Fibroblast of pulmonary artery (primary cell): ENCODE measurements at regions not wholly inside any gene's neighbourhood (a gene's known extent, or its start where the extent isn't known, plus 50 kb on each side); places are given as distances from the start of the nearest gene placed in this dataset.

Experiments
- DNase-seq: peaks from one replicate; pipeline ENCODE4 v3.0.0-alpha.2; 2010; ENCODE audit warnings: low read depth
- H3K4me3 ChIP-seq: replicated peaks from 2 replicates; pipeline ENCODE4 v1.5.1; 2011; ENCODE audit warnings: low read depth, mild to moderate bottlenecking, control low read depth, low read length, moderate library complexity
- TF ChIP-seq, protein P1 (sequence below): IDR thresholded peaks from 2 replicates; pipeline ENCODE4 v1.5.1; 2011; ENCODE audit warnings: mild to moderate bottlenecking, control low read depth, low read length, inconsistent platforms; ENCODE audit errors: missing control alignments

DNA sequence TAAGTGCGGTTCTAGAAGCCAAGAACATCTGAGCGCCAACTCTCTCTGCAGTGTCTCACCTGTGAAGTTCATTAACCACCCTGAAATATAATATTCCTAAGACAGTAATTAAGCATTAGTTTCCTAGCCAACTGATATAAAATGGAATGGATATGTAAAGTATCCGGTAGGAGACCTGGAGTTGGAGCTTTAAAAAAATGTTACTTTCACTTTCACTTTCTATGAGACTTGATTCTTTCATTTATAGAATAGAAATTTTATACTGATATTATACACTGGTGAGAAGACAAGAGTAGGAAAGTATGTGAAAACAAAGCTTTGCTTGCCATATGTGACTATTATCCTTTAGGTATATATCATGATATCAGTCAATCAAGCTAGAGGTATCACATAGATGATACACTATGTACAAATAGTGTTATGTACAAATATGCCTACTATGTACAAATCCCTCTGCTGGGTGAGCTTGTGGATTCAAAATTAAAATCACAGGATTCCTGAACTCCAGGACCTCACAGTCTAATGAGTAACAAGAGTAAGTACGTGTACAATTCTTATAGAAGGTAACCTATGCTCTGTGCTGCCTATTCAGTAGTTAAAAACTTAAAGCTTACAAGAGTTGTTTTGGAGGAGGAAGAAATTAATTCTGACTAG is 934.2 kb downstream of the TTLL7 start:
- DNase-seq = no peak
- TF ChIP-seq, protein P1, sequence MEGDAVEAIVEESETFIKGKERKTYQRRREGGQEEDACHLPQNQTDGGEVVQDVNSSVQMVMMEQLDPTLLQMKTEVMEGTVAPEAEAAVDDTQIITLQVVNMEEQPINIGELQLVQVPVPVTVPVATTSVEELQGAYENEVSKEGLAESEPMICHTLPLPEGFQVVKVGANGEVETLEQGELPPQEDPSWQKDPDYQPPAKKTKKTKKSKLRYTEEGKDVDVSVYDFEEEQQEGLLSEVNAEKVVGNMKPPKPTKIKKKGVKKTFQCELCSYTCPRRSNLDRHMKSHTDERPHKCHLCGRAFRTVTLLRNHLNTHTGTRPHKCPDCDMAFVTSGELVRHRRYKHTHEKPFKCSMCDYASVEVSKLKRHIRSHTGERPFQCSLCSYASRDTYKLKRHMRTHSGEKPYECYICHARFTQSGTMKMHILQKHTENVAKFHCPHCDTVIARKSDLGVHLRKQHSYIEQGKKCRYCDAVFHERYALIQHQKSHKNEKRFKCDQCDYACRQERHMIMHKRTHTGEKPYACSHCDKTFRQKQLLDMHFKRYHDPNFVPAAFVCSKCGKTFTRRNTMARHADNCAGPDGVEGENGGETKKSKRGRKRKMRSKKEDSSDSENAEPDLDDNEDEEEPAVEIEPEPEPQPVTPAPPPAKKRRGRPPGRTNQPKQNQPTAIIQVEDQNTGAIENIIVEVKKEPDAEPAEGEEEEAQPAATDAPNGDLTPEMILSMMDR = no peak
- no peak overlapping the region for H3K4me3 ChIP-seq

DNA sequence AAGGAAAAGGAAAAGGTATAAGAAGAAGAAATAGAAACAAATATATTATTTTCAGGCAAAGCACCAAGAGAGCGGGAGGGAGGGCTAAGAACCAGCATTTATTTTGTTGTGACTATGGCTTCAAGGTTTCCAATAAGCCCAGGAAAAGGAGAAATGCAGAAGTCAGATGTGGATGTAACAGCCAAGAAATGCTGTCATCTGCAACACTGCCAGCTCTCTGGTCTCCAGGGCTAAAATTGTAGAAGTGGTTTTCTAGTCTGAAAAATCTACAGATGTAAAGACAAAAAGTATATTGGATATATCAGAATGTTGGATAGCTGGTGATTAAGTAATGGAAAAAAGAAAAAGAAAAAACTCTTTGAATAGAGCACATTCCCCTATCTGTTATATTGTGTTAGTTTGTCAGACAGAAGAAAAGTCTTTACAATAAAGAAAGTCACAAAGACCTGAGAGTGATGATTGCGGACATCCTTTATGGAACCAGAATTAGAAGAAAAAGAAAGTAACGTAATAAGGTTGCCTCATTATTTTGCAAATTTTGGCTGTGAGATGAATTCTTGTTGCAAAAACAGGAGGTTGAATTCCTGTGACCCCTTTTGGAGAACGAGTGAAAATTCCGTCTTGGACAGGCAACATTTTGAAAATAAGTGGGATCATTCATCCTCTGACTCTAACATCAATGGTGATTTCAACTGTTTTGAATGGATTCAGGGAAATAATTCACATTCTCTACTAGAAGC is 938.1 kb downstream of the TTLL7 start:
- no peak overlapping the region for H3K4me3 ChIP-seq
- no peak for DNase-seq
- TF ChIP-seq, protein P1 = no peak

DNA sequence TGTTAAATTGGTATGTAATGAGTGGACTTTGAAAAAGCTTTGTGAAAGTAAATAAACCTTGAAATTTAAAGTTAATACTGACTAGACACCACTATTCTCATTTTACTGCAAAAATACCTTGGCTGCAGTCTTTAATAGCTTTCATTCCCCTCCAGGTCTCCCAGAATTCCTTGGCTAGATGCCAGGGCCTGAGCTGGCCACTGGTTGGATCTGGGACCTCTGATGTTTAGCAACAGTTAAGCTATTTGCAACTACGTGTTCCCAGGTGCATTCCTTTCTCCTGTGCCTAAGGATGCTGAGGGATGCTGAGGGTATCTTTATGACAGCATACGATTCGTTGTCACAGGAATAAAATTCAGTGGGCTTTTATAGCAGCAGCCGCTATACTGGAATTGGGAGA is 938.7 kb downstream of the TTLL7 start:
- no peak overlapping the region for H3K4me3 ChIP-seq
- TF ChIP-seq, protein P1 = no peak
- no peak for DNase-seq

DNA sequence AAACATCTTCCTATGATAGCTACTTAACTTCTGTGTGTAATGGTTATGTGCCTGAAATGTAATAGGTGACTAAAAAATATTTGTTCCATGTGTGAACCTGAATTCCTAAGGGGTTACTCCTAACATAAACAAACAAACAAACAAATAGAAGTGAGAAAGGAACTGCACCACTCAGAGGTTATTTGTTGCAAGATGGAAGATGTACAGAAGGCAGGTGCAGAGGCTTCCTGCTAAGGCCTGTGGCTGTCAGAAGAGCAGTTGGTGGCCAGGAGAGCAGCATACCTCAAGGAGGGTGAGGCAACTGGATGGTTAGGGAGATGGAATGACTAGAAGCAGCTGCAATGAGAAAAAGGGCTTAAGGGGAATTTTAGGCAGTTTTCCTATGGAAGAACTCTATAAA is 940.6 kb downstream of the TTLL7 start:
- TF ChIP-seq, protein P1 = no peak
- no peak for DNase-seq
- H3K4me3 ChIP-seq = no peak overlapping the region

DNA sequence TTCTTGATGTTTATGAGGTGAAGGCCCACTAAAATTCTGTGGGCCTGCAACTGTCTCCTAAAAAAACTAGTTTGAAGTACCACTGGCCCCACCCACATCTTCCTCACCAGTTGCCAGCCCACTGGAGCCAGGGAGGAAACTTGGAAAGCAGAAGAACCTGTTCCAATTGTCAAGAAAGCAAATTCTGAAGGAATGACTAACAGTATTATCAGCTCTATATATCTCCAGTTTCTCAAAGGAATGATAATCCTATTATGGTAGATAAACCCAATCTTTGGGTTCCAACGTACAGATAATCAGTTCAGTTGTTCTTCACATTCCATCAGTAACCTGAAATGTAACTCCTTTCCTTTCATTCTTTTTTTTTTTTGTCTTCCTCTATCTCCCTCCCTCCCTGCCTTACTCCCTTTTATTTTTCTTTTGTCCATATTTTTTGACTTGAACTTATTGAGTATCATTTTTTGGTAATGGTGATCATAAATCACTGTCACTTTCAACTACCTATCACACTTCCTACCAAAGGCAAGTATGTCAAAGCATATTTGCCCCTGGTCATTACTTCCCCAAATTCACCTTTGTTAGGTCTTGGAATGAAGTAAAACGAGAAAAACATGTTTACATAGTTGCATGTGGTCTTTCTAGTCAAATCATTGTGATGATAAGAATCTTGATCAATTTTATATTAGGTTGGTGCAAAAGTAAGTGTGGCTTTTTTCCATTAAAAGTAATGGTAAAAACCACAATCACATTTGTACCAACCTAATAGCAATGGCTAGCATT is 943.4 kb downstream of the TTLL7 start:
- no peak overlapping the region for H3K4me3 ChIP-seq
- TF ChIP-seq, protein P1 = no peak
- no peak for DNase-seq

DNA sequence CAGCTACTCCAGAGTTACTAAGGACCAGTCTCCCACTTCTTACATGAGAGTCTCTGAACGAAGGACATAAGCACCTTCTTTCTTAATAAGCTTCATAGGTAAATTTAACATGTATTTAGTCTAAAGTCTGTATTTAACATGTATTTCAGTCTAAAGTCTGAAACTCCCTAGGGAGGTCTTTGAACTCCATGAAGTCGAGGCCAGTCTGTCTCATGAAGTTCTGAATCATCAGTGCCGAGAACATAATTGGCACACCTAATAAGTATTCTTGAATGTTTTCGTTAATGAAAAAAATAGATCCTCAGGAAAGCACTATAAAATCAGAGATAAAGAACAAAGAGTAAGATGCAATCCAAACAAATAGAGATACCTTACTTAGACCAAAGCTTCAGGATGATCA is 945.5 kb downstream of the TTLL7 start:
- no peak for DNase-seq
- TF ChIP-seq, protein P1 = no peak
- H3K4me3 ChIP-seq = no peak overlapping the region
